HEK293 (cell line): ENCODE measurements at regions not wholly inside any gene's neighbourhood (a gene's known extent, or its start where the extent isn't known, plus 50 kb on each side); places are given as distances from the start of the nearest gene placed in this dataset.

Experiments
- ZNF416 ChIP-seq: fragments of 450-650 bp; formaldehyde crosslinking; IDR thresholded peaks from 2 replicates; pipeline ENCODE4 v1.5.1; 2016; ENCODE audit warnings: missing biosample characterization, missing genetic modification characterization
- TF ChIP-seq, protein P1 (sequence below): fragments of 450-650 bp; formaldehyde crosslinking; IDR thresholded peaks from 2 replicates; pipeline ENCODE4 v1.5.1; 2016; ENCODE audit warnings: missing biosample characterization, missing genetic modification characterization
- TF ChIP-seq, protein P2 (sequence below): fragments of 450-650 bp; formaldehyde crosslinking; IDR thresholded peaks from 2 replicates; pipeline ENCODE4 v1.5.1; 2016; ENCODE audit warnings: missing biosample characterization, missing genetic modification characterization

DNA sequence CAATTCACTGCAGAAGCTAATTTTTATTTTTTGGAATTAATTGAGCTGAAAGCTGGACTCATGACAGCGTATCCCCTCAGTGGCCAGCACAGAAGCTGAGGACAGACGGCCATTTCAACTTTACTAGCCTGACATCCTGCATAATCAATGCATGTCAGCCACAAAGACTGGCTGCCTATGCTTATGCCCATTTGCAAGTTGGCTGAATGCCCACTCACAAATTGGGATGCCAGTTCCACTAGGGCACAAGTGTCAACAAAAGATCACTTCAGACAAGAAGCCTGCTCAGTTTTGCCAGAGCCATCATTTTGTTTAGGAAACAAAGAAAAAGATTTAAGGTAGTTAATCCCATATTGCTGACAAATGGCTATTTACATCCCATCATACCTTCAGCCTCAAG is 417.6 kb downstream of the NOVA1 start:
- no peak for TF ChIP-seq ZNF416 (tag by site-specific recombination)
- TF ChIP-seq, protein P1, sequence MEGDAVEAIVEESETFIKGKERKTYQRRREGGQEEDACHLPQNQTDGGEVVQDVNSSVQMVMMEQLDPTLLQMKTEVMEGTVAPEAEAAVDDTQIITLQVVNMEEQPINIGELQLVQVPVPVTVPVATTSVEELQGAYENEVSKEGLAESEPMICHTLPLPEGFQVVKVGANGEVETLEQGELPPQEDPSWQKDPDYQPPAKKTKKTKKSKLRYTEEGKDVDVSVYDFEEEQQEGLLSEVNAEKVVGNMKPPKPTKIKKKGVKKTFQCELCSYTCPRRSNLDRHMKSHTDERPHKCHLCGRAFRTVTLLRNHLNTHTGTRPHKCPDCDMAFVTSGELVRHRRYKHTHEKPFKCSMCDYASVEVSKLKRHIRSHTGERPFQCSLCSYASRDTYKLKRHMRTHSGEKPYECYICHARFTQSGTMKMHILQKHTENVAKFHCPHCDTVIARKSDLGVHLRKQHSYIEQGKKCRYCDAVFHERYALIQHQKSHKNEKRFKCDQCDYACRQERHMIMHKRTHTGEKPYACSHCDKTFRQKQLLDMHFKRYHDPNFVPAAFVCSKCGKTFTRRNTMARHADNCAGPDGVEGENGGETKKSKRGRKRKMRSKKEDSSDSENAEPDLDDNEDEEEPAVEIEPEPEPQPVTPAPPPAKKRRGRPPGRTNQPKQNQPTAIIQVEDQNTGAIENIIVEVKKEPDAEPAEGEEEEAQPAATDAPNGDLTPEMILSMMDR (tag by site-specific recombination), result no peak
- TF ChIP-seq, protein P2, sequence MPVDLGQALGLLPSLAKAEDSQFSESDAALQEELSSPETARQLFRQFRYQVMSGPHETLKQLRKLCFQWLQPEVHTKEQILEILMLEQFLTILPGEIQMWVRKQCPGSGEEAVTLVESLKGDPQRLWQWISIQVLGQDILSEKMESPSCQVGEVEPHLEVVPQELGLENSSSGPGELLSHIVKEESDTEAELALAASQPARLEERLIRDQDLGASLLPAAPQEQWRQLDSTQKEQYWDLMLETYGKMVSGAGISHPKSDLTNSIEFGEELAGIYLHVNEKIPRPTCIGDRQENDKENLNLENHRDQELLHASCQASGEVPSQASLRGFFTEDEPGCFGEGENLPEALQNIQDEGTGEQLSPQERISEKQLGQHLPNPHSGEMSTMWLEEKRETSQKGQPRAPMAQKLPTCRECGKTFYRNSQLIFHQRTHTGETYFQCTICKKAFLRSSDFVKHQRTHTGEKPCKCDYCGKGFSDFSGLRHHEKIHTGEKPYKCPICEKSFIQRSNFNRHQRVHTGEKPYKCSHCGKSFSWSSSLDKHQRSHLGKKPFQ (tag by site-specific recombination), result no peak
